ENCODE measurements at regions not wholly inside any gene's neighbourhood (a gene's known extent, or its start where the extent isn't known, plus 50 kb on each side); places are given as distances from the start of the nearest gene placed in this dataset.
A peak's percentile ranks its signal among the peaks of the same experiment; 100 is the strongest.

DNA sequence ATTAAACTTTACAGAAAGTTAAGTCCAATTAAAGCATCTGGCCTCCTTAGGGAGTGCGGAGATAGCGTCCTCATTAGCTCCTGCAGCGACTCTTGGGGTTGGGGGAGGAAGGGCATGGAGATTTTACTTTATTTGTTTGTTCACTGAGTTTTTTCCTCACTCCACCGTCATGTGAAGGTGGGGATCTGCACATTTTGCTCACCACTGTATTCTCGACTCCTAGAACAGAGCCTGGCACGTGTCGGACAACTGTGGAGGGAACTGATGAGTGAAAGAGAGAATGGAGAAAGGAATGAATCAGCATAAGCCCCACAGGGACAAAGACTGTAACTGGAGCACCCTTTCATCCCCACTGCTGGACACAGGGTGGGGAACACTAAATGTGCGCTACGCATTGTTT, 205.1 kb upstream of the TSHZ3 start:
- H3K56ac ChIP-seq (replicated peaks; ENCODE audit: insufficient read length, low read depth, low read length): no peak overlapping the region
- no peak overlapping the region for H2BK15ac ChIP-seq (ENCODE audit: low read length)
- H3K36me3 ChIP-seq (ENCODE audit: control insufficient read depth in 2 of 4, insufficient read depth in 4 of 4, low read length in 3 of 4): no peaks in the 10 kb centered on the region
- H2BK120ac ChIP-seq (replicated peaks; ENCODE audit: low read depth, low read length): no peak overlapping the region
- no peaks in the 10 kb centered on the region for H3K79me2 ChIP-seq (ENCODE audit: control insufficient read depth in 1 of 2, insufficient read depth in 2 of 2, low read length in 2 of 2)
- H3K4me3 ChIP-seq (ENCODE audit: extremely low read depth in 1 of 4, insufficient read depth in 2 of 4, low read depth in 3 of 4, low read length in 4 of 4): no peak overlapping the region
- DNase-seq (ENCODE audit: low read depth in 1 of 2, low spot score in 2 of 2) (no peak), FAIRE-seq (no peak)
- H3K4me2 ChIP-seq (ENCODE audit: insufficient read depth in 1 of 2, low read depth in 2 of 2, low read length in 2 of 2): no peak overlapping the region
- H3K4ac ChIP-seq (replicated peaks; ENCODE audit: insufficient read length, low read depth, low read length): no peak overlapping the region
- H4K20me1 ChIP-seq (replicated peaks in 1 of 2; ENCODE audit: control insufficient read depth in 1 of 2, insufficient read depth in 2 of 2, low read length in 2 of 2): no peaks in the 10 kb centered on the region
- H2BK5ac ChIP-seq (ENCODE audit: low read depth, low read length): no peak overlapping the region
- H3K79me1 ChIP-seq (ENCODE audit: low read depth, low read length): no peaks in the 10 kb centered on the region
- H2BK12ac ChIP-seq (ENCODE audit: low read depth, low read length): 0 out of 2 replicates have a peak overlapping the region, but pooled peaks have one; percentile 60
- 91% methylated on average over 9 of the region's 9 CpGs; no CpG with 5 or more reads in 1 of the 2 experiments for WGBS, 2 experiments (ENCODE audit: extremely low coverage in 1 of 2, insufficient coverage in 1 of 2, insufficient read length in 1 of 2, insufficient replicate concordance in 2 of 2, low coverage in 1 of 2, low lambda C conversion rate in 2 of 2, missing lambda C conversion rate in 1 of 2)
- no peak overlapping the region for H2BK20ac ChIP-seq (ENCODE audit: low read length)
- H3K9ac ChIP-seq (replicated peaks in 1 of 4; ENCODE audit: extremely low read depth in 1 of 4, low read depth in 3 of 4, low read length in 3 of 4): no peak overlapping the region
- H3K23me2 ChIP-seq (ENCODE audit: low read depth, low read length): no peaks in the 10 kb centered on the region
- no peak overlapping the region for H2AFZ ChIP-seq (ENCODE audit: low read length)
- peaks cover 2 to 5% of the 10 kb centered on the region in 2 experiments; a peak in 3 of 4 replicates for H3K9me3 ChIP-seq (ENCODE audit: insufficient read depth in 2 of 2, low read depth in 1 of 2, low read length in 1 of 2)
- no peak overlapping the region for H3K27ac ChIP-seq (ENCODE audit: low read depth, low read length)
- no peak overlapping the region for H4K5ac ChIP-seq (ENCODE audit: insufficient read length, low read depth, low read length)
- H3K27me3 ChIP-seq (replicated peaks in 1 of 4; ENCODE audit: control insufficient read depth in 3 of 4, extremely low read depth in 1 of 4, insufficient read depth in 3 of 4, low read length in 3 of 4): no peaks in the 10 kb centered on the region
- no peak overlapping the region for H3K14ac ChIP-seq (ENCODE audit: insufficient read length)
- no peak overlapping the region for H2AK5ac ChIP-seq (ENCODE audit: low read depth, low read length)
- H3K18ac ChIP-seq (ENCODE audit: extremely low read depth, low read length): no peak overlapping the region
- ChIA-PET POLR2A (ENCODE audit: partially characterized antibody) (interaction anchor here (0.9 kb wide), 1 partner anchor 21 kb away, joined by 3 read pairs; no protein-coding TSS in a partner anchor), CTCF (ENCODE audit: partially characterized antibody) (no interaction called here)
- no peak overlapping the region for H3K23ac ChIP-seq (ENCODE audit: insufficient read length)
- peak overlapping the region; percentile 10 for H4K91ac ChIP-seq (replicated peaks; ENCODE audit: insufficient read length, low read length)
- no peak overlapping the region for H4K8ac ChIP-seq (ENCODE audit: extremely low read depth, insufficient read depth, low read length)
- H3K4me1 ChIP-seq (replicated peaks in 1 of 4; ENCODE audit: control insufficient read depth in 3 of 4, insufficient read depth in 4 of 4, low read length in 3 of 4): peaks cover 0 to 4% (median 0%) of the 10 kb centered on the region in 4 experiments; a peak in 1 of 7 replicates
- no peak for TF ChIP-seq KDM4A (IDR thresholded peaks at IDR 0.05; ENCODE audit: low read depth, low read length, severe bottlenecking)
